Activated CD4-positive, alpha-beta T cell treated with anti-CD3 and anti-CD28 coated beads for 36 hours (primary cell): ENCODE measurements at regions not wholly inside any gene's neighbourhood (a gene's known extent, or its start where the extent isn't known, plus 50 kb on each side); places are given as distances from the start of the nearest gene placed in this dataset.

Experiments
- ATAC-seq: fragments of 200-7000 bp; cut with Tn5 transposase; one replicate; pipeline ENCODE4 v1.10.0; 2021; ENCODE audit warnings: mild to moderate bottlenecking, moderate library complexity
- CTCF ChIA-PET: fragments of 350-600 bp; sonication (Branson Sonifier 250); formaldehyde crosslinking; loops from one replicate; lab custom pipeline; 2021; ENCODE audit warnings: antibody characterized with exemption; lab: Charles Lee
- POLR2A ChIA-PET: fragments of 350-600 bp; sonication (Branson Sonifier 250); formaldehyde crosslinking; loops from one replicate; lab custom pipeline; 2021; ENCODE audit warnings: antibody characterized with exemption, inconsistent platforms; lab: Charles Lee
- DNase-seq: peaks from one replicate; pipeline ENCODE4 v3.0.0-alpha.2; 2020
- H3K27ac Mint-ChIP-seq: one replicate; pipeline ENCODE4 v1.8.0; 2021; ENCODE audit warnings: mixed read lengths
- H3K27me3 Mint-ChIP-seq: one replicate; pipeline ENCODE4 v1.8.0; 2021; ENCODE audit warnings: mixed read lengths
- H3K36me3 Mint-ChIP-seq: one replicate; pipeline ENCODE4 v1.8.0; 2021; ENCODE audit warnings: low read depth, mixed read lengths
- H3K4me1 Mint-ChIP-seq: one replicate; pipeline ENCODE4 v1.8.0; 2021; ENCODE audit warnings: mixed read lengths
- H3K4me3 Mint-ChIP-seq: one replicate; pipeline ENCODE4 v1.8.0; 2021; ENCODE audit warnings: mild to moderate bottlenecking, moderate library complexity, mixed read lengths
- H3K9me3 Mint-ChIP-seq: one replicate; pipeline ENCODE4 v1.8.0; 2021; ENCODE audit warnings: low read depth, mixed read lengths
- intact Hi-C, 2 experiments: fragments of 100-400 bp; cut with DNase I in 1 of 2; cut with micrococcal nuclease in 1 of 2; formaldehyde crosslinking; loops; one replicate each; pipeline versions ENCODE4 v1.14.2 to v1.15.1; 2022 to 2024; cut with DNase I, micrococcal nuclease

GRCh38 chr1:37286881-37287280 is 187.5 kb upstream of the ZC3H12A start:
- ATAC-seq = no peak
- Mint-ChIP-seq H3K27ac (no peak overlapping the region), H3K4me1 (peaks cover 5% of the 10 kb centered on the region), H3K27me3 (peaks cover 17% of the 10 kb centered on the region), H3K36me3 (no peaks in the 10 kb centered on the region), H3K4me3 (no peak overlapping the region), H3K9me3 (no peaks in the 10 kb centered on the region)
- POLR2A ChIA-PET = no interaction called here
- intact Hi-C loops = no loop called here
- no peak for DNase-seq
- CTCF ChIA-PET = no interaction called here

DNA sequence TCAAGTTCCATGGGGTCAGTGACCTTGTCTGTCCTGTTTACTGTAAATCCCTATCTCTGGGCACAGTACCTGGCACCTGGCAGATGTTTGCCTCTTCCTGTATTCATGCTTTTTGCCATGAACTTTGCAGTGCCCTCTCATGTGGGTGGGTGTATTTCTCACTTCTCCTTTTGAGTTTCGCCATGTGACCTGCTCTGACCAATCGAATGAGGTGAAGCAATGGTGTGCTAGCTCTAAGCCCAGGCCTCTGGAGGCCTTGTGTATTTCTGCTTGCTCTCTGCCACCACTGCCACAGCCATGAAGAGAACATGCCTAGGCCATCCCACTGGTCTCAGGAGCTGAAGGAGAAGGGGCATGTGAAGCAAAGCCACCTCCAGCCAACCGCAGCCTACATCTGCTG is 185.5 kb upstream of the ZC3H12A start:
- ChIA-PET POLR2A (no interaction called here), CTCF (no interaction called here)
- DNase-seq (peak; percentile 51), ATAC-seq (peak; percentile 74)
- intact Hi-C loops = no loop called here
- Mint-ChIP-seq H3K36me3 (no peaks in the 10 kb centered on the region), H3K4me3 (no peak overlapping the region), H3K9me3 (no peaks in the 10 kb centered on the region), H3K27me3 (peaks cover 4% of the 10 kb centered on the region), H3K27ac (no peak overlapping the region), H3K4me1 (peaks cover 5% of the 10 kb centered on the region)

- ChIA-PET POLR2A (no interaction called here), CTCF (no interaction called here)
- H3K27ac Mint-ChIP-seq = no peak overlapping the region
- no peaks in the 10 kb centered on the region for H3K9me3 Mint-ChIP-seq
- no peaks in the 10 kb centered on the region for H3K36me3 Mint-ChIP-seq
- H3K4me1 Mint-ChIP-seq = peaks cover 5% of the 10 kb centered on the region
- no peak for DNase-seq
- H3K27me3 Mint-ChIP-seq = peaks cover 9% of the 10 kb centered on the region
- ATAC-seq = no peak
- H3K4me3 Mint-ChIP-seq = no peak overlapping the region
- intact Hi-C loops = no loop called here
Observed at GRCh38 chr1:37290718-37291117, 183.7 kb upstream of the ZC3H12A start.

- CTCF ChIA-PET = interaction anchor here (0.7 kb wide), 1 partner anchor 43 kb away, joined by 3 read pairs; no protein-coding TSS in a partner anchor
- Mint-ChIP-seq H3K4me3 (no peak overlapping the region), H3K9me3 (no peaks in the 10 kb centered on the region), H3K27me3 (peaks cover 18% of the 10 kb centered on the region), H3K36me3 (no peaks in the 10 kb centered on the region), H3K4me1 (peaks cover 5% of the 10 kb centered on the region), H3K27ac (no peak overlapping the region)
- intact Hi-C loops = no loop called here
- ATAC-seq = no peak
- no peak for DNase-seq
- POLR2A ChIA-PET = no interaction called here
Observed at GRCh38 chr1:37292789-37293188, 181.6 kb upstream of the ZC3H12A start.

GRCh38 chr1:37294096-37294495 is 180.3 kb upstream of the ZC3H12A start:
- Mint-ChIP-seq H3K27ac (no peak overlapping the region), H3K4me1 (peaks cover under 1% of the 10 kb centered on the region), H3K4me3 (no peak overlapping the region), H3K9me3 (no peaks in the 10 kb centered on the region), H3K27me3 (peaks cover 22% of the 10 kb centered on the region), H3K36me3 (no peaks in the 10 kb centered on the region)
- no peak for ATAC-seq
- ChIA-PET CTCF (no interaction called here), POLR2A (no interaction called here)
- DNase-seq = no peak
- intact Hi-C loops = no loop called here

GRCh38 chr1:37294529-37294928 is 179.9 kb upstream of the ZC3H12A start:
- H3K27ac Mint-ChIP-seq = no peak overlapping the region
- H3K4me3 Mint-ChIP-seq = no peak overlapping the region
- H3K4me1 Mint-ChIP-seq = no peaks in the 10 kb centered on the region
- no peaks in the 10 kb centered on the region for H3K36me3 Mint-ChIP-seq
- ATAC-seq (no peak), DNase-seq (no peak)
- H3K27me3 Mint-ChIP-seq = peaks cover 24% of the 10 kb centered on the region
- CTCF ChIA-PET = no interaction called here
- POLR2A ChIA-PET = no interaction called here
- intact Hi-C loops = no loop called here
- H3K9me3 Mint-ChIP-seq = no peaks in the 10 kb centered on the region

GRCh38 chr1:37298769-37299168 is 175.6 kb upstream of the ZC3H12A start:
- Mint-ChIP-seq H3K27me3 (peaks cover 27% of the 10 kb centered on the region), H3K27ac (no peak overlapping the region), H3K36me3 (no peaks in the 10 kb centered on the region), H3K4me1 (no peaks in the 10 kb centered on the region), H3K4me3 (no peak overlapping the region), H3K9me3 (no peaks in the 10 kb centered on the region)
- ChIA-PET CTCF (no interaction called here), POLR2A (no interaction called here)
- ATAC-seq (no peak), DNase-seq (no peak)
- intact Hi-C loops = no loop called here

- Mint-ChIP-seq H3K4me1 (no peaks in the 10 kb centered on the region), H3K27ac (no peak overlapping the region), H3K9me3 (no peaks in the 10 kb centered on the region), H3K27me3 (peaks cover 24% of the 10 kb centered on the region), H3K4me3 (no peak overlapping the region), H3K36me3 (no peaks in the 10 kb centered on the region)
- intact Hi-C loops = no loop called here
- ChIA-PET CTCF (no interaction called here), POLR2A (no interaction called here)
- DNase-seq (no peak), ATAC-seq (no peak)
Observed at GRCh38 chr1:37299216-37299615, 175.2 kb upstream of the ZC3H12A start.

DNA sequence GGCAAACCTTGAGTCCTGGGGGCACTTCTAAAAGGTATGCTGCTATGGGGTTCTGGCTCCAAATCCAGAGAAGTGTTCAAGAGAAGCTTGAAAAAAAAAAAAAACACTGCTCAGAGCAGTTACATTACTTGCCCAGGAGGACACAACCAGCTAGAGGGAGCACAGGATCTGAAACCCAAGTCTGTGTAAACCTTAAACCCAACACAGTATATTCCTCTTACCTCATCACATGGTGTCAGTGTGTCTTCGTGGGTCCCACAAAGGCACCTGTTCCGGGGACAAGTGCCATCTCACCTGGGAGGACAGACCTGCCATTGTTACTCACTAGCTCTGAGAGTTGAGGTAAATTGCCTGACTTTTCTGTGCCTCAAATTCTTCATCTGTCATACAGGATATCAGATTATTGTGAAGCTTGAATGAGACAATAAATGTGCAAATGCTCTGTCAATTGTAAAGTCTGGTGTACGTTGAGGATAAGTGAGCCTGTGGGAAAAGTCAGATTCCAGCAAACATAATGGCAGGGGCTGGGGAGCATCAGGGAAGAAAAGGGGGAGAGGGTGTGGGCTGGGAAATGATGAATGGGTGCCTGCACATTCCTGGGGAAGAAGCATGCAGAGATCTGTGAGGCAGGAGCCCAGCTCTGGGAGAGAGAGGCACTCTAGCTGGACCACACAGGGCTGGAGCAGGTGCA is 170.4 kb upstream of the ZC3H12A start:
- intact Hi-C loops = no loop called here
- H3K4me3 Mint-ChIP-seq = no peak overlapping the region
- no peaks in the 10 kb centered on the region for H3K4me1 Mint-ChIP-seq
- H3K27ac Mint-ChIP-seq = no peak overlapping the region
- ATAC-seq = no peak
- no peak for DNase-seq
- POLR2A ChIA-PET = no interaction called here
- no peaks in the 10 kb centered on the region for H3K9me3 Mint-ChIP-seq
- CTCF ChIA-PET = no interaction called here
- H3K36me3 Mint-ChIP-seq = no peaks in the 10 kb centered on the region
- H3K27me3 Mint-ChIP-seq = peaks cover 8% of the 10 kb centered on the region

- Mint-ChIP-seq H3K4me1 (no peaks in the 10 kb centered on the region), H3K4me3 (no peak overlapping the region), H3K36me3 (no peaks in the 10 kb centered on the region), H3K9me3 (no peaks in the 10 kb centered on the region), H3K27ac (no peak overlapping the region), H3K27me3 (peaks cover 5% of the 10 kb centered on the region)
- intact Hi-C loops = no loop called here
- ATAC-seq (no peak), DNase-seq (no peak)
- ChIA-PET CTCF (no interaction called here), POLR2A (no interaction called here)
Observed at GRCh38 chr1:37305108-37305507, 169.3 kb upstream of the ZC3H12A start.

GRCh38 chr1:37305841-37306240 is 168.5 kb upstream of the ZC3H12A start:
- Mint-ChIP-seq H3K27ac (no peak overlapping the region), H3K9me3 (no peaks in the 10 kb centered on the region), H3K27me3 (peaks cover 5% of the 10 kb centered on the region), H3K4me3 (no peak overlapping the region), H3K4me1 (no peaks in the 10 kb centered on the region), H3K36me3 (no peaks in the 10 kb centered on the region)
- intact Hi-C loops = no loop called here
- ChIA-PET POLR2A (no interaction called here), CTCF (no interaction called here)
- ATAC-seq = no peak
- no peak for DNase-seq

DNA sequence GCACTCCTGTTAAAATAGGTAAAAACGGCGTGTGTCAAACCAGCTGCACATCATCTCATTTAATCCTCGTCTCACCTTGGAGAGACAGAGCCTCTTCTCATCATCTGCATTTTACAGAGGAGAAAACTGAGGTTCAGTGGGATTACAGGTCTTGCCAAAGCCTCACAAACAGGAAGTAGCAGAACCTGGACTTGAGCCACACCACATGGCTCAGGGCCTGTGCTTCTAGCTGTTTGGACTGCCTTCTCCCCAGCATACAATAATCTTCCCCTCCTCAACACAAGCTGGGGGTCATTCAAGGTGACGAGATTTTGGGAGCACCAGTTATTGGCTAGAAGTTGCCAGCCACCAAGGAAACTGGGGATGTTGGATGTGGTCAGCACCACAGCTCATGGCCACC is 167.9 kb upstream of the ZC3H12A start:
- CTCF ChIA-PET = no interaction called here
- no peaks in the 10 kb centered on the region for H3K9me3 Mint-ChIP-seq
- no peak overlapping the region for H3K4me3 Mint-ChIP-seq
- POLR2A ChIA-PET = no interaction called here
- no peak for DNase-seq
- no peaks in the 10 kb centered on the region for H3K4me1 Mint-ChIP-seq
- H3K27me3 Mint-ChIP-seq = peaks cover 5% of the 10 kb centered on the region
- intact Hi-C loops = no loop called here
- H3K36me3 Mint-ChIP-seq = no peaks in the 10 kb centered on the region
- no peak for ATAC-seq
- no peak overlapping the region for H3K27ac Mint-ChIP-seq
